HG03135 (cell line): ENCODE measurements at regions not wholly inside any gene's neighbourhood (a gene's known extent, or its start where the extent isn't known, plus 50 kb on each side); places are given as distances from the start of the nearest gene placed in this dataset.

Experiments
- ATAC-seq: cut with Tn5 transposase; IDR thresholded peaks from one replicate; pipeline ENCODE4 v1.9.1; 2021; ENCODE audit warnings: mild to moderate bottlenecking, moderate library complexity; ENCODE audit not compliant: unreplicated experiment

DNA sequence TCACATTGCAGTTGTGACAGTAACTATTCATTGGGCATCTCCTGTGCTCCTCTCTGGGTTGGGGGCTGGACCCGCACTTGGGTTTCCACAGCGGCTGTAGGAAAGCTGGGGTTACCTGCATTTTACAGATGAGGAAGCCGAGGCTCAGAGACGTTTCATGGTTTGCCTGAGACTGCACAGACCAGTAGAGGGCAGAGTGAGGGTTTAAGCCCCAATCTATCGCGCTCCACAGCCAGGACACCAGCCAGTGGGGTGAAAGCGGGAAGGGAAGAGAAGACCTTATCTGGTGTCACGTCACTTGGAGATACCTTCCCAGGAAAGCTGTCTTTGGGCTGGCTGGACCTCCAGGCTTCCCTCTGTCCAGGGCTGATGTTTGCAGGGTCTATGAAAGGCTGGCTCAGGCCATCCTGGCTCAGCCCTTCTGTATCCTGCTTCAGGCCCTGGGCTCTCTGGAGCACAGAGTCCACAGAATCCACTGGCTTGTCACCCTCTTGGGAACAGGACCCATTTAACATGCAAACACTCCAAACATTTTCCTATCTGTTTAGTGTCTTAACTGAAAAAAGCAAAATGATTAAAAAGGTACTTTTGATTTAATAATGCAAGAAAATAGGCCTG lies 167.7 kb downstream of the EMX2 start:
- no peak for ATAC-seq

DNA sequence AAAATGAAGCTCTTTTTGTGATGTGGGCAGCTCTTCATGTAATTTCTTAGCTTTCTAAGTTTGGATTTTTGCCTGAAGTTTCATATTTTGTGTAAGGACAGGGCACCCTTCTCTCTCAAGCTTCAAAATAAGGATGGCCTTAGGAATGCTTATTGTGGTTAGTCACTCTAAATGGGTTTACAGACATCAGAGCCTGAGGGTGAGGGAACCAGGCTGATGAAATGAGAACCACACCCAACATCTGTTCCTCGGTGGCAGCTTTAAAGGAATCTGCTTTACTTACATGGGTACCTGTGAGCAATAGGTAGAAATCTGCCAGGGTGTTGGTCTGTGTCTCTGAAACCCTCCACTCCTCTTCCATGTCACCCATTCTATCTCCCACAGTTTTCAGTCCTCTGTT lies 174.3 kb downstream of the EMX2 start:
- ATAC-seq: no peak

DNA sequence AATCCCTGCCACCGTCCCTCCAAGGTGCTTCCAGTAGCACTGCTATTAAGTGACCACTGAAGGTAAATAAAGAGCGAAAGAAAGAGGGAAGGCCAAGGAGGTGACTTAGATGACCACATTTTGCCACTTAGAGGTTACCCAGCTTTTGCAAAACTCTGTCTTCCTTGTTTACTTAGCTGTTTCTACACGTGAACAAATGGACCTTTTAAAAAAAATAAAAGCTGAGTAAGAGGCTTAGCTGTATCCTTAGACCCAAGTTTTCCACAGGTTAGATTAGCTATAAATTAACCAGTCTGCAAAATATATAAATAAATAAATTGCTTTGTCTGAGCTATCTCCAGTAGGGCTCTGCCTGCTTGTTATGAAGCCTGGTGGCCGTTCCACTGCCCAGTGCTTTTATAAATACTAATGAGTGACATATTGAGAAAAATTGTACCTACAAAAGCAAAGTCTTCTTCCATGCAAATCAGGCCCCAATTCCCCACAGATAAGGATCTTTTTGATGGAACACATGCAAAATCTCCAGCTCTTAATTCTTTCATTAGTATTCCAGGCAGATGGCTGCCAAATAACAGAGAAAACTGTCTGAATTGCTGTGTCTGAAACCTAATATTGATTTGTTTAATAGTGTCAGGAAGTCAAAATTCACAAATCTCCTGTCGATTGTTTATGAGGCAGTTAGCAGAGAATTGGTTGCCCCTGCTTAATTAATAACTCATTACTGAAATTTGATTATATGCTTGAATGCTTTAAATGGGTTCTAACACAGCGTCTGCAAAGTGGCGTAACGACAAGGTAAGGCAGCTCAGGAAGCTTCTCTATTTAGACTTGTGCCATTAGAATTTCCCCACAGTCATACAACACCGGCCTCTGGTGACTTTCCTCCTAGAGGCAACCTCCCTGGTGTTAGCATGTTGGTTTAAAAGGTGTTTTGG lies 176.7 kb downstream of the EMX2 start:
- ATAC-seq: no peak

DNA sequence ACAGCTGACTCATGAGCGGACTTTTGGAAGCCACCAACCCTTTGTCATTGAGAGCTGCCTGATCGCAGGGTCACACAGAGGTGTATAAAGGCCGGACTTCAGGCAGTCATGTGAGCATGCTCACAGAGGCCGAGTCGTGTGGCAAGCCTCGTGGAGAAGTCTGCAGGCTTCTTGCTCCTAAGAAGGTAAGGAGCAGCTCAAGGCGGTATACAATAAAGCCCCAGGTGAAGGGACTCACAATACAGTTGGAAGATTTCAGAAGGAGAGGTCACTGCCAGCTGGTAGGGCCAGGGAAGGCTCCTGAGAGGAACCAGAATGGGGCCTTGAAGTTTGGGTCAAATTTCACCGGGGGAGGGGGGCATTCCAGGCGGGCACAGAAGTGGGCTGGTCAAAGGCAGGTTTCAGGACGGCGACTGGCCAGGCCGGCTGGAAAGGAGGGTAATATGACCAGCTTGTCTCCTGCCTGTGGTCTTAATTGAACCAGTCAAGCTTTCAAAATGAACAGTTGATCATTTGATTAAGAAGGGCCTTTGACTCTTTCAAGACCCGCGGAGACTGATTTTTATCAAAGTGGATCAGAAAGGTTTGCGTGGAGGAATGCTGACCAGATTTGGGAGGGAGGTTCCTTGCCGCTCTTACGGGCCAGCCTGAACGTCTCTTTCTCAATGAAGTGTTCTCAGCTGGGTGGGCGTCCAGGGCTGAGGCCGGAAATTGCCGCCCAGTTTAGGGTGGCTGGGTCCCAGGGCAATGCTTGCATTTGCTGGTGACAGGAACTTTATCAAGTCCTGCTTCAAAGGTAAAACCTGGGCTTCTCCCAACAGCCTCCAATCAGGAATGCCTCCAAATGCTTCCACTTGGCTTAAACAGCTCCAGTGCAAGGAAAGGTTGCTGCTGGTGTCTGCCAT lies 178.6 kb downstream of the EMX2 start:
- no peak for ATAC-seq

DNA sequence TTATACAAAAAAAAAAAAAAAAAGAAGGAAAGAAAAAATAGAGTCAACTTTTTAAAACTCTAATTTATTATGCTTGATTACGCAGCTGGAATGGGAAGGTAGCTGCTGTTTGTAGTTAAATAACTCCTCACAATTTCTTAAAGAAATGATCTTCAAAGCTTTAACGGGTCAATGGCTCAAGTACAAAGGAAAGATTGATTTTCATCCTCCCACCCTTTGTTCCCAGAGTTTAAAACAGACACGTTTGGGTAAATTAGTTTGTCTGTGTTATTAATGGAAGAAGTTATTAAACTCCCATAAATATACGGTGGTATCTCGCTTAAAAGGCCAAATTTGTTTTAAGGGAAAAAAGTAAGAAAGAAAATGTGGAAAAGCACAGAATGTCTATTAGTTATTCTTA lies 179.3 kb downstream of the EMX2 start:
- no peak for ATAC-seq

DNA sequence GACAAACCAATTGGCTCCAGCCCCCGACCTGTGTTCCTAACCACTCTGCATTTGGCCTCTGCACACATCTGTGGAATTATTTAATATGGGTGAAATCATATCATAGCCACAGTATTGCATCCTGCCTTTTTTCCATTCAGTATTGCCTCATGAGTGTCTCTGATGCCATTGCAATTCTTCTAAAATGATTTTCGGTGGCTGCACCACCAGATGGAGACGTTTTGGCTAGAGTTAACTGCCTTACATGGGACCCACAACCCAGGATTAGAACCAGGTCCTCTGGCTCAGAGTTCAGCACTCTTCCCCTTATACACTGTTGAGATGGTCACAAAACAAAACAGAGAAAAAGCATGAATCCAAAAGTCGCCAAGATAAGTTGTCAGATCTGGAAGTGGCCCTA lies 180.8 kb downstream of the EMX2 start:
- ATAC-seq: no peak

DNA sequence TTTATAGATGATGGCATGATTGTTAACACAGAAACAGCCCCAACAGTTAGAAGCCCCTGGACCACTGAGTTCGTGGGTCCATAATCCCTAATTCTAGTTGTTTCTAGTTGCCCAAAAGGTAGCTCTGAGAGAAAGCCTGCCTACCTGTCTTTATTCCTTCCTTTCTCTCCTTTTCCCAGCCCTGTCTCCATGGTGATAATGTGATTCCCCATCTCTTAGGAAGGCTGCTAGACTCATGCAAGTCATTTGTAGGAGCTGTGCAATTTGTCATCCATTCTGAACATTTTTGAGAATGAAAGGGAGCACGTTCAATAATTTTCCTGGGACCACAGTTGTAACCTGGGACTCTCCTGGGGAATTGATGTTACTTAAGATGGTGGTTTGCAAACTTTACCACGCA lies 183.4 kb downstream of the EMX2 start:
- no peak for ATAC-seq

DNA sequence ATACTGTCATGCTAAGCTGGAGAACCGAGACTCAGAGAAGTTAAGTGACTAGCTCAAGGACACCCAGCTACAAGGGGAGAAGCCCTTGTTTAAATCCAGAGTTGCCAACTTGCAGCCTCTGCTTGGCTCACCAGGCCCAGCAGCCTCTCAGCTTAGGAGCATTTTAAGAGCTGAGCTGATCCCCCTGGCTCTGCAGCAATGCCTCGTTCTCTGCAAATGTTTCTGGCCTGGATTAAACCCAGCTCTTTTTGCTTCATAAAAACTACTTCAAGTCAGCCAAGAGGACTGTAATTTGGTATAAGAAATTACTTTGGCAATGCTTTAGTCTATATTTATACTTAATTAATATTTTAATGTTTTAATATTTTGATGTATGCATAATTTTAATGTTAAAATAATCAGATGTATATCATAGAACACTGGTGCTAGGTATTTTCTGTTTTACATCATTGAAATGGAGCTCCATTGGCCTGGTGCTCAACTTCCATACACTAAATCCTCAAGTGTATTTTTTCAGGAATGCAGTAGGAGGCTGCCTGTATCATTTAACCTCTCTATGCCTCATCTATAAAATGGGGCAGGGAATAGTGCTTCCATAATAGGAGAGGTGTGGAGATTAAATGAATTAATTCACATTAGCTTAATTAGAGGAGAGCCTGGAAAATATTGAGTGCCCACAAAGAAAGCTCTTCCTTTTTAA lies 184.2 kb downstream of the EMX2 start:
- ATAC-seq: no peak

DNA sequence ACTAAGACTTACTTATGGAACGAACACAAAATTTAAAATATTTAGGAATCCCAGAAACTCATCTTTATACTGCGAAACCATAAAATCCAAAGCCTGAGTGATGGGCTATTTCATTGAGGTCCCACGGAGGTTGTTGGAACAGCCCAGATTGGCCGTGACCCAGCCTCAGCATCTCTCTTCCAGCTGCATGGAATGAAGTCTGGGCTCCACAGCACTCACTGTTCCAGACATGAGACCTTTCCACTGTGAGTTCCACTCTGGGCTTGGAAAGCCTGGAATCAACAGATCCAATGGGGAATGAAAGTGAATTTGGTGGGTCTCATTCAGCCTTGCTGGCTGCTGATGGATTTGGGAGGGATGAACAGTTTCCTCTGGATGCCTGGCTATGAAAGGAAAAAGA lies 184.9 kb downstream of the EMX2 start:
- no peak for ATAC-seq

DNA sequence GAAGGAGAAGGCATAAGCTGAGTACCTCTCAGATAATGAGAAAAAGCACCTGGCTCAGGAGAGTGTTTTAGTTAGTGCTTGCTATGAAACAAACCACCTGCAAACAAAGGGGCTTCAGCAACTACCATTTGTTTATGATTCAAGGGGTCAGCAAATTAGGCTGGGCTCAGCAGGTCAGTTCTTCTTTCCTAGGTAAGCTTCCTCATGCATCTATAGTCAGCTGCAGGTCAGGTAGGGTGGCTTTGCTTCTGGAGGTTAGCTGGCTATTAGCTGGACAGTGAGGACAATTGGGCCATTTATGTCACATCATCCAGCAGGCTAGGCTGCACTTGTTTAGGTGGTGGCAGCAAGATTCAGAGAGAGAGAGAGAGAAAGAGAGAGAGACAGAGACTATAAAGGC lies 185.5 kb downstream of the EMX2 start:
- ATAC-seq: no peak

DNA sequence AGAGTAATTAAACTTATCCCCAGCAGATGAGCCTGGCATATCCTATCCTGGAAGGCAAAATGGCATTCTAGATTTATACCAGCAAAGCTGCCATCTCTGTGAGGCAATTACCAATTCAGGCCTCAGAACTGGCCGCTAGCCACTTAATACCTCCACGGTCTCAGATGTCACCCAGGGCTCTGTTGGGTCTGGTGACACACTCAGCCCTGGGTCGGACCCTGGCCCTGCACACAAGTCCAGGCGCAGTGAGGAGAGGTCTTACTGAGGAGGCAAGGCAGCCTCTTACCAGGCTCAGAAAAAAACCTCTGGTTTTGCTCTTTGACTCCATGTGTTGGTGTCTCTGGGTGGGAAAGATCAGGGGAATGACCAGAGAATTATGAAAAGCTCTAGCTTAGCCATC lies 186.6 kb downstream of the EMX2 start:
- ATAC-seq: no peak

DNA sequence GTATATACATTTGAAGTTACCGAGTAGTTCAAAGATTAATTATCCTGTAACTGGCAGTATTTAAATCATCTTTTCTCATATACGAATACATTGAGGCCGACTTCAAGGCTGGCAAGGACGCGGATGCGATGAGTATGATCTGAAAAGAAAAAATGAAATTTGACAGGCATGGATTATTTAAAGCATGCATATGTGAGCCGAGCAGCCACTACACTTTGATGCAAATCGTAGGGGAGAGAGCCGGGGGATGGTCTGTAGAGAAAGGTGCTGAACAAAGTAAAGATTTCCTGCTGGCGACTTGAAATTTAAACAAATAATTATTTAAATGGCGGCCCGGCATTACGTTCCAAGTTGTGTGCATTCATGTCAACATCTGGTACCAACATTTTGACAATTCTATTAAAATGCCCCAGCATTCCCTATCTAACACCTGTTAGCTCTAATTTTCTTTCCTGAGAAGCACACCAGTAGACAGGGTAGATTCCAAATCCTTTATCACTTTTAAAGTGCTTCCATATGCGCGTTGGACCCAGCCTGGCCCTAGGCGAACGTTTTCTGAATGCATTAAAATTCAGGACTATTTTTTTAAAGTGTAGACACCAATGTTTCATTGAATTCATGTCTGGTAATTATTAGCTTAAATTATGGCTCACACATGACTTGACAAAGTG lies 188.7 kb downstream of the EMX2 start:
- no peak for ATAC-seq

DNA sequence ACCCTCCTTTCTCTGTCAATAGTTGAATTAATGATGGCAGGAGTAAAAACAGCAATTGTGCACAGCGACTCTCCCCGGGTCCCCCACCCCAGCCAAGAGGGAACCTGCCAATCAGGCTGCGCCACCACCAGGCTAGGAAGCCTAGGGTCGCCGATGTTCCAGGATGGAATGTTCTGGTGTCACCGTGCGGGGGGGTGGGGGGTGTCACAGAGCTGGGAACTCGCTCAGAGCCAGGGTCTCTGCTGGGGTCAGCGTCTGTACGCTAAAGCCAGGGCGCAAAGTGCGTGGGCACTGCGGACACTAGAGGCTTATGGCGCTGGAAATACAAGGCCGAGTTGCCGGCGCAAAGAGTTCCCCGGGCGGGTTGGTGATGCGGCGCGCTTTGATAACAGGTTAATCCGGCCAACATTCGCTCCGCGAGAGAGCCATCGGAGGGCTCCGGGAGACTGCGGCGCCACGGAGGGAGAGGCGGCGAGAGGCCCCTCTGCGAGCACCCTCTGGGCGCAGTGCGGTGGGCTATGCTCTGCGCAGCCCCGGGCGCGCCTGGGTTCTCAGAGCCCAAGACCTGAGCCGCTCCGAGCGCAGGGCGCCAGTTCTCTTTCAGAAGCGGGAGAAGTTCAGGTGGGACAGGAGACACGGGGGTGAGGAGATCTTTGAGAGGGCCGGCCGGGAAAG lies 192.3 kb downstream of the EMX2 start:
- no peak for ATAC-seq

DNA sequence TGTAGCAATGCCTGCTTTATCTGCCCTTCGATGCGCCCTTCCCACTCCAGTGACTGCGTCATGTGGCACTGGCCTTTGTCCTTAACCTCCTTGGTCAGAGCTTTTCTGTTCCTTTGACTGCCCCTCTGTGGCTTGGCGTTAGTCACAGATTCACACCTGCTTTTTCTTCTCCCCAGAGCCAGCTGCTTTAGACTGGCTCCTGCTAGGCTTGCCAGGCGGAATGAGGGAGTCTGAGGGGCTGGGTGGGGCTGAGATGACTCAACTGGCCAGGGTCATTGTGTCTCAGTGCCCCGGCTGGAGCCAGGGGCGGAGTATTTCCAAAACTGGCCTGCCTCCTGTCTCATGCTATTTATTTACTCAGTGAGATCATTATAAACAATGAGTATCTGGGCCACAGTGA lies 194.1 kb downstream of the EMX2 start:
- ATAC-seq: no peak

DNA sequence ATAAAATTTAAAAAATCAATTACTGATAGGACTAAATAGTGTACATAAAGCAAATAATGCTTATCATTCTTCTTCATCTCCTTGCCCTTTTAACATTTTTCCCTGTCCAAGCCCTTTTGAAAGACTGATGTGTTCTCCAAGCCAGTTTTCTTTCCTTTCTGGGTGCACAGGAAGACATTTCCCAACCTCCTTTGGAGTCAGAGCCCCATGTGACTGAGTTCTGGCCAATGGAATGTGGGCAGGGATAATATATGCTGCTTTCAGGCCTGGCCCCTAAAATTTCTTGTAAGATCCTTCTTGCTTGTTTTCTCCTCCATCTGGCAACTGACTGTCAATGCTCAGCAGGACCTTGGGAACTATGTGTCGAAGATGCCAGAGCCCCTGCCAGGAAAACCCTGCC lies 197.5 kb downstream of the EMX2 start:
- no peak for ATAC-seq

DNA sequence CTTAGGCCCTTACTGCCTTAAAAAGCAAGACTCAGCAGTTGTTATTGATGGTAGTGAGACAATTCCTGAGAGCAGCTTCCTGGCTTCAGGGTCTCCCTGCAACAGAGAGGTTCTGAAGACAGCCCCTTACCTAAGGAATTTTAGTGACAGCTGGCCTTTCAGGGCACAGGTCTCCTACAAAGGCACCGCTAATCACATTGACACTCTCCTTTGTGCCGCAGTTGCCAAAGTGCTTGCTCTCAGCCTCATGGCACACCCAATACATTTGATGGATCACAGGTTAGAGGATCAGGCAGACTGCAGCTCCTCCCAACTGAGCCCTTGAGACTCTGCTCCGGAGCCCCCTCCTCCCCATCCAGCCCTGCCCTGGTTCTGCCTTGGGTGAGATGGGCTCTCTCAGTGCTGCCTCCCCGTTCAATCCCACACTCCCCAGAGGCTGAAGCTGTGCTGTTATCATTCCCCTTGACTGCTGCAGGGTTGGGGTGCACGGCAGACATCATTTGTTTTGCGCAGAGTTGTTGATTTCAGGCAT lies 198.2 kb downstream of the EMX2 start:
- ATAC-seq: no peak

DNA sequence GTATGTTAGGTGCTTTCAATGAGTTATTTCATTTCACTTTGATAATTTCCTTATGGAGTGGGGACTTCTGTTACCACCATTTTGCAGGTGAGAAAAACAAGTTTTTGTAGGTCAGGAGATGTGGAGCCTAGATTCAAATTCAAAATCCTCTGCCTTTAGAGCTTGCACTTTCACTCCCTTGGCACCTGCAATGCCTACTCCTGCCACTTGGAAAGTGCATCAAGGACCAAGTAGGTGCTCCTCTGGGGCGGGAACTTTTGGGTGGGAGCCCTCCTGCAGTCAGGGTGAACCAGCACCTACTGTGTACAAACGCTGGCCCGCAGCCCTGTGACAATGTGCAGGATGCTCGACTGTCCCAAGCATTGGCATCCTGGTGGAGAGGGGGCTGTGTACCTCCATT lies 199.0 kb downstream of the EMX2 start:
- ATAC-seq: no peak

DNA sequence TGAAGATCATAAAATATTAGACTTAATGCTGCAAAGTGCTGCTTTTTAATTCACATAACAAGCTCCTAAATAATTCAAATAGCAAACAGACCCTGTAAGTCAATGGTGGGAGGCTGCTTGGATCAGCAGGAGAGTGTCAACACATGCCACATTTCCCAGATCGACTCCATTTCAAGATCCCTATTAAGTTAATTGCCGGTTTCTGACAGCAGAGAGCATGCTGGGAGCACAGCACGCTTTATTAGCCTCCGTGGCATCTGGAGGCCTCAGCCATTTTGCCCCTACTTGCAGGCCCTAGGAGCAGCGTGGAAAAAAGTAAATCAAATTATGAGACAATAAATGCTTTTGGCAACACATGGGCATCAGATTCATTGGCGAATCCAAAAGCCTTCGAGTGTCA lies 201.0 kb downstream of the EMX2 start:
- no peak for ATAC-seq

DNA sequence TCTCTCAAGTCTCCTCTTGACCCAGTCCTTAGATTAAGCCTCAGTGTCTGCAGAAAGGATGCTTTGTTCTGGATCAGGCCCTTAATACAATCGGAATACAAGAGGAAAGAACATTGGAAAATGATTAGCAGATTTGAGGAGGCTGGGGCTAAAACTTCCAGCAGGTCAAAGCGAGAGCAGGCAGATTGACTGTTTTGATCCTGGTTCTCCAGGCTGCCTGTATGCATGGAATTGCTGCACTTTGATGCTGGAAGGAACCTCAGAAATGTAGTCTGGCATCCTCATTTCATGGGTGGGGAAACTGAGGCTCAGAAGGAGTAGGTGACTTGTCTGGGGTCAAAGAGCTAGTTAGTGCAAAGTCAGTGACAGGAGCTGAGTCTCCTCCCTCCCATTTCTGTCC lies 202.8 kb downstream of the EMX2 start:
- no peak for ATAC-seq
